ENCODE measurements at regions not wholly inside any gene's neighbourhood (a gene's known extent, or its start where the extent isn't known, plus 50 kb on each side); places are given as distances from the start of the nearest gene placed in this dataset.

- no peak overlapping the region for H3K27ac ChIP-seq (ENCODE audit: low read length)
These were observed 316.2 kb upstream of the PPP2R3A start for GRCh38 chr3:135649361-135649760.

GRCh38 chr3:135650309-135650708 is 315.2 kb upstream of the PPP2R3A start:
- H3K9me3 ChIP-seq (ENCODE audit: low read length) = no peaks in the 10 kb centered on the region
- no peaks in the 10 kb centered on the region for H3K9me2 ChIP-seq (ENCODE audit: insufficient read depth, low read length)
- H3K27me3 ChIP-seq (ENCODE audit: insufficient read depth, low read depth, low read length) = no peaks in the 10 kb centered on the region
- H4K20me1 ChIP-seq (ENCODE audit: insufficient read depth) = no peaks in the 10 kb centered on the region
- no peaks in the 10 kb centered on the region for H3F3A ChIP-seq (ENCODE audit: insufficient read depth, low read length, poor library complexity, severe bottlenecking)
- H3K36me3 ChIP-seq (ENCODE audit: insufficient read depth, low read length) = no peaks in the 10 kb centered on the region
- no peak overlapping the region for H3K4me3 ChIP-seq (ENCODE audit: low read length)
- no peak overlapping the region for H3K4me2 ChIP-seq (ENCODE audit: low read length)
- H3K79me2 ChIP-seq (replicated peaks; ENCODE audit: insufficient read depth, low read length) = no peaks in the 10 kb centered on the region
- H3K27ac ChIP-seq (ENCODE audit: low read length) = no peak overlapping the region
- TF ChIP-seq MXI1 (conservative IDR thresholded peaks at IDR 0.05; ENCODE audit: poor library complexity, severe bottlenecking) (no peak), EP300 (conservative IDR thresholded peaks at IDR 0.05; ENCODE audit: poor library complexity, severe bottlenecking) (no peak), POLR2AphosphoS5 (IDR thresholded peaks at IDR 0.05) (no peak), SMC3 (conservative IDR thresholded peaks at IDR 0.05; ENCODE audit: poor library complexity) (no peak), RAD21 (conservative IDR thresholded peaks at IDR 0.05) (no peak)
- TF ChIP-seq, protein P1, sequence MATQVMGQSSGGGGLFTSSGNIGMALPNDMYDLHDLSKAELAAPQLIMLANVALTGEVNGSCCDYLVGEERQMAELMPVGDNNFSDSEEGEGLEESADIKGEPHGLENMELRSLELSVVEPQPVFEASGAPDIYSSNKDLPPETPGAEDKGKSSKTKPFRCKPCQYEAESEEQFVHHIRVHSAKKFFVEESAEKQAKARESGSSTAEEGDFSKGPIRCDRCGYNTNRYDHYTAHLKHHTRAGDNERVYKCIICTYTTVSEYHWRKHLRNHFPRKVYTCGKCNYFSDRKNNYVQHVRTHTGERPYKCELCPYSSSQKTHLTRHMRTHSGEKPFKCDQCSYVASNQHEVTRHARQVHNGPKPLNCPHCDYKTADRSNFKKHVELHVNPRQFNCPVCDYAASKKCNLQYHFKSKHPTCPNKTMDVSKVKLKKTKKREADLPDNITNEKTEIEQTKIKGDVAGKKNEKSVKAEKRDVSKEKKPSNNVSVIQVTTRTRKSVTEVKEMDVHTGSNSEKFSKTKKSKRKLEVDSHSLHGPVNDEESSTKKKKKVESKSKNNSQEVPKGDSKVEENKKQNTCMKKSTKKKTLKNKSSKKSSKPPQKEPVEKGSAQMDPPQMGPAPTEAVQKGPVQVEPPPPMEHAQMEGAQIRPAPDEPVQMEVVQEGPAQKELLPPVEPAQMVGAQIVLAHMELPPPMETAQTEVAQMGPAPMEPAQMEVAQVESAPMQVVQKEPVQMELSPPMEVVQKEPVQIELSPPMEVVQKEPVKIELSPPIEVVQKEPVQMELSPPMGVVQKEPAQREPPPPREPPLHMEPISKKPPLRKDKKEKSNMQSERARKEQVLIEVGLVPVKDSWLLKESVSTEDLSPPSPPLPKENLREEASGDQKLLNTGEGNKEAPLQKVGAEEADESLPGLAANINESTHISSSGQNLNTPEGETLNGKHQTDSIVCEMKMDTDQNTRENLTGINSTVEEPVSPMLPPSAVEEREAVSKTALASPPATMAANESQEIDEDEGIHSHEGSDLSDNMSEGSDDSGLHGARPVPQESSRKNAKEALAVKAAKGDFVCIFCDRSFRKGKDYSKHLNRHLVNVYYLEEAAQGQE (IDR thresholded peaks at IDR 0.05; ENCODE audit: borderline replicate concordance) = no peak
- TF ChIP-seq, protein P2, sequence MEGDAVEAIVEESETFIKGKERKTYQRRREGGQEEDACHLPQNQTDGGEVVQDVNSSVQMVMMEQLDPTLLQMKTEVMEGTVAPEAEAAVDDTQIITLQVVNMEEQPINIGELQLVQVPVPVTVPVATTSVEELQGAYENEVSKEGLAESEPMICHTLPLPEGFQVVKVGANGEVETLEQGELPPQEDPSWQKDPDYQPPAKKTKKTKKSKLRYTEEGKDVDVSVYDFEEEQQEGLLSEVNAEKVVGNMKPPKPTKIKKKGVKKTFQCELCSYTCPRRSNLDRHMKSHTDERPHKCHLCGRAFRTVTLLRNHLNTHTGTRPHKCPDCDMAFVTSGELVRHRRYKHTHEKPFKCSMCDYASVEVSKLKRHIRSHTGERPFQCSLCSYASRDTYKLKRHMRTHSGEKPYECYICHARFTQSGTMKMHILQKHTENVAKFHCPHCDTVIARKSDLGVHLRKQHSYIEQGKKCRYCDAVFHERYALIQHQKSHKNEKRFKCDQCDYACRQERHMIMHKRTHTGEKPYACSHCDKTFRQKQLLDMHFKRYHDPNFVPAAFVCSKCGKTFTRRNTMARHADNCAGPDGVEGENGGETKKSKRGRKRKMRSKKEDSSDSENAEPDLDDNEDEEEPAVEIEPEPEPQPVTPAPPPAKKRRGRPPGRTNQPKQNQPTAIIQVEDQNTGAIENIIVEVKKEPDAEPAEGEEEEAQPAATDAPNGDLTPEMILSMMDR (IDR thresholded peaks at IDR 0.05; ENCODE audit: poor library complexity, severe bottlenecking) = no peak
- H2AFZ ChIP-seq (ENCODE audit: low read depth, low read length) = no peak overlapping the region
- no peak overlapping the region for H3K9ac ChIP-seq (ENCODE audit: low read length)

More at GRCh38 chr3:135649361-135649760, 316.2 kb upstream of the PPP2R3A start:
- no peaks in the 10 kb centered on the region for H3K9me3 ChIP-seq (ENCODE audit: low read length)
- no peaks in the 10 kb centered on the region for H3K9me2 ChIP-seq (ENCODE audit: insufficient read depth, low read length)
- no peaks in the 10 kb centered on the region for H3K36me3 ChIP-seq (ENCODE audit: insufficient read depth, low read length)
- H3K9ac ChIP-seq (ENCODE audit: low read length) = no peak overlapping the region
- H3K27me3 ChIP-seq (ENCODE audit: insufficient read depth, low read depth, low read length) = no peaks in the 10 kb centered on the region
- no peaks in the 10 kb centered on the region for H3K79me2 ChIP-seq (replicated peaks; ENCODE audit: insufficient read depth, low read length)
- TF ChIP-seq EZH2 (IDR thresholded peaks at IDR 0.05; ENCODE audit: borderline replicate concordance, insufficient read depth, low read length, poor library complexity, severe bottlenecking) (no peak), EP300 (conservative IDR thresholded peaks at IDR 0.05; ENCODE audit: poor library complexity, severe bottlenecking) (no peak), MXI1 (conservative IDR thresholded peaks at IDR 0.05; ENCODE audit: poor library complexity, severe bottlenecking) (no peak), TAF1 (IDR thresholded peaks at IDR 0.05; ENCODE audit: low read depth) (no peak), SMC3 (conservative IDR thresholded peaks at IDR 0.05; ENCODE audit: poor library complexity) (no peak), POLR2AphosphoS5 (IDR thresholded peaks at IDR 0.05) (no peak), RAD21 (conservative IDR thresholded peaks at IDR 0.05) (no peak)
- TF ChIP-seq, protein P1 (IDR thresholded peaks at IDR 0.05; ENCODE audit: borderline replicate concordance) = no peak
- TF ChIP-seq, protein P2 (IDR thresholded peaks at IDR 0.05; ENCODE audit: poor library complexity, severe bottlenecking) = no peak
- H3K4me3 ChIP-seq (ENCODE audit: low read length) = no peak overlapping the region
- no peak overlapping the region for H2AFZ ChIP-seq (ENCODE audit: low read depth, low read length)
- H3K4me2 ChIP-seq (ENCODE audit: low read length) = no peak overlapping the region
- no peaks in the 10 kb centered on the region for H4K20me1 ChIP-seq (ENCODE audit: insufficient read depth)
- no peaks in the 10 kb centered on the region for H3F3A ChIP-seq (ENCODE audit: insufficient read depth, low read length, poor library complexity, severe bottlenecking)

All from neural cell (in vitro differentiated cells).